ENCODE measurements at regions not wholly inside any gene's neighbourhood (a gene's known extent, or its start where the extent isn't known, plus 50 kb on each side); places are given as distances from the start of the nearest gene placed in this dataset.

GRCh38 chr11:76288166-76288980 lies 82.1 kb upstream of the WNT11 start:
- no peak overlapping the region for H3K4me3 ChIP-seq (ENCODE audit: low read depth, low read length)
- TF ChIP-seq MAX (IDR thresholded peaks at IDR 0.05; ENCODE audit: low read depth, low read length) (no peak), POLR2A (IDR thresholded peaks at IDR 0.05; ENCODE audit: extremely low read depth, insufficient read length) (no peak), CTCF (IDR thresholded peaks at IDR 0.05; ENCODE audit: low read depth, low read length) (no peak), MYC (IDR thresholded peaks at IDR 0.05; ENCODE audit: low read depth, low read length) (no peak)
- DNase-seq (ENCODE audit: low read depth), result peak; percentile 40

- no peak for DNase-seq (ENCODE audit: low read depth)
- TF ChIP-seq POLR2A (IDR thresholded peaks at IDR 0.05; ENCODE audit: extremely low read depth, insufficient read length) (no peak), CTCF (IDR thresholded peaks at IDR 0.05; ENCODE audit: low read depth, low read length) (no peak), MYC (IDR thresholded peaks at IDR 0.05; ENCODE audit: low read depth, low read length) (no peak), MAX (IDR thresholded peaks at IDR 0.05; ENCODE audit: low read depth, low read length) (no peak)
- H3K4me3 ChIP-seq (ENCODE audit: low read depth, low read length), result no peak overlapping the region
Observed at GRCh38 chr11:76287227-76287626, 80.9 kb upstream of the WNT11 start.

GRCh38 chr11:76285397-76286104 lies 79.2 kb upstream of the WNT11 start:
- TF ChIP-seq MYC (IDR thresholded peaks at IDR 0.05; ENCODE audit: low read depth, low read length) (no peak), MAX (IDR thresholded peaks at IDR 0.05; ENCODE audit: low read depth, low read length) (no peak), CTCF (IDR thresholded peaks at IDR 0.05; ENCODE audit: low read depth, low read length) (no peak), POLR2A (IDR thresholded peaks at IDR 0.05; ENCODE audit: extremely low read depth, insufficient read length) (no peak)
- H3K4me3 ChIP-seq (ENCODE audit: low read depth, low read length), result no peak overlapping the region
- DNase-seq (ENCODE audit: low read depth), result no peak

GRCh38 chr11:76284161-76284560 lies 77.9 kb upstream of the WNT11 start:
- H3K4me3 ChIP-seq (ENCODE audit: low read depth, low read length), result no peak overlapping the region
- no peak for TF ChIP-seq POLR2A (IDR thresholded peaks at IDR 0.05; ENCODE audit: extremely low read depth, insufficient read length)
- TF ChIP-seq CTCF (IDR thresholded peaks at IDR 0.05; ENCODE audit: low read depth, low read length), result no peak
- DNase-seq (ENCODE audit: low read depth), result no peak

- H3K4me3 ChIP-seq (ENCODE audit: low read depth, low read length), result no peak overlapping the region
- DNase-seq (ENCODE audit: low read depth), result no peak
- TF ChIP-seq CTCF (IDR thresholded peaks at IDR 0.05; ENCODE audit: low read depth, low read length) (no peak), MYC (IDR thresholded peaks at IDR 0.05; ENCODE audit: low read depth, low read length) (no peak), MAX (IDR thresholded peaks at IDR 0.05; ENCODE audit: low read depth, low read length) (no peak), POLR2A (IDR thresholded peaks at IDR 0.05; ENCODE audit: extremely low read depth, insufficient read length) (no peak)
Observed at GRCh38 chr11:76282811-76283595, 76.7 kb upstream of the WNT11 start.
